Upper lobe of left lung (tissue), 4 donors: ENCODE measurements at regions not wholly inside any gene's neighbourhood (a gene's known extent, or its start where the extent isn't known, plus 50 kb on each side); places are given as distances from the start of the nearest gene placed in this dataset.

Source experiments
- CTCF ChIP-seq, 6 experiments: fragments of 450-650 bp in 4 of 6; fragments of 200-600 bp in 2 of 6; sonication (generic) in 2 of 6; IDR thresholded peaks; one replicate each; pipeline ENCODE4 v1.5.1; 2016 to 2019; ENCODE audit warnings: antibody characterized with exemption in 6 of 6
- POLR2AphosphoS5 ChIP-seq, 2 donors: sonication (generic); formaldehyde crosslinking; IDR thresholded peaks; one replicate each; pipeline ENCODE4 v1.5.1; 2017; ENCODE audit warnings: antibody characterized with exemption in 2 of 2

GRCh38 chr6:79814940-79815339 is 132.4 kb downstream of the ELOVL4 start:
- TF ChIP-seq POLR2AphosphoS5 (IDR thresholded peaks at IDR 0.05) (no peak), CTCF (IDR thresholded peaks at IDR 0.05) (no peak)
